OCI-LY3 (cell line): ENCODE measurements at regions not wholly inside any gene's neighbourhood (a gene's known extent, or its start where the extent isn't known, plus 50 kb on each side); places are given as distances from the start of the nearest gene placed in this dataset.

Experiments used
- EZH2phosphoT487 ChIP-seq: fragments of 200-600 bp; shearing (Covaris generic); IDR thresholded peaks from 2 replicates; pipeline ENCODE4 v1.6.1; 2018; ENCODE audit warnings: antibody characterized with exemption, mixed run types, low read depth
- TF ChIP-seq, protein P1 (sequence below): fragments of 200-600, 300-600 bp; sonication (generic); IDR thresholded peaks from 2 replicates; pipeline ENCODE4 v1.5.1; 2014; ENCODE audit warnings: antibody characterized with exemption, low read length, low read depth

DNA sequence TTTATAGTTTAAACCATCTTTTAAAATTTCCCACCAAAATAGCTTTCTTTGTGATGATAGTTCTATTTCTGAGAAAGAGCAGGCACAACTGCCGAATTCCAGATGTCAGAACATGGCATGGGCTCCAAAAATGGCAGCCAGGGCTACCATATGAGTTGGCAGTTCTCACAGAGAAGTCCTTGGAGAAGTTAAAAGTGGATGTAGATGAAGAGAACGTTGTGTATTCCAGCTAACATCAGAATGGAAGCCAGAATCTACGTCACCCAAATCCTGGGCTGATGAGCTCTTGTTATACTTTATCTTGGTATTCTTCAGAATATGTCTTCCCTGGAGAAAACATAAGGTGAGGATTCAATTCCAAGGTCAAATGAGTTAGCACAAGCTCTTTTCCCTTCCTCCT, 66.9 kb upstream of the BASP1 start:
- TF ChIP-seq, protein P1, sequence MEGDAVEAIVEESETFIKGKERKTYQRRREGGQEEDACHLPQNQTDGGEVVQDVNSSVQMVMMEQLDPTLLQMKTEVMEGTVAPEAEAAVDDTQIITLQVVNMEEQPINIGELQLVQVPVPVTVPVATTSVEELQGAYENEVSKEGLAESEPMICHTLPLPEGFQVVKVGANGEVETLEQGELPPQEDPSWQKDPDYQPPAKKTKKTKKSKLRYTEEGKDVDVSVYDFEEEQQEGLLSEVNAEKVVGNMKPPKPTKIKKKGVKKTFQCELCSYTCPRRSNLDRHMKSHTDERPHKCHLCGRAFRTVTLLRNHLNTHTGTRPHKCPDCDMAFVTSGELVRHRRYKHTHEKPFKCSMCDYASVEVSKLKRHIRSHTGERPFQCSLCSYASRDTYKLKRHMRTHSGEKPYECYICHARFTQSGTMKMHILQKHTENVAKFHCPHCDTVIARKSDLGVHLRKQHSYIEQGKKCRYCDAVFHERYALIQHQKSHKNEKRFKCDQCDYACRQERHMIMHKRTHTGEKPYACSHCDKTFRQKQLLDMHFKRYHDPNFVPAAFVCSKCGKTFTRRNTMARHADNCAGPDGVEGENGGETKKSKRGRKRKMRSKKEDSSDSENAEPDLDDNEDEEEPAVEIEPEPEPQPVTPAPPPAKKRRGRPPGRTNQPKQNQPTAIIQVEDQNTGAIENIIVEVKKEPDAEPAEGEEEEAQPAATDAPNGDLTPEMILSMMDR: no peak
- TF ChIP-seq EZH2phosphoT487: no peak
